ENCODE measurements at regions not wholly inside any gene's neighbourhood (a gene's known extent, or its start where the extent isn't known, plus 50 kb on each side); places are given as distances from the start of the nearest gene placed in this dataset.
A peak's percentile ranks its signal among the peaks of the same experiment; 100 is the strongest.

DNA sequence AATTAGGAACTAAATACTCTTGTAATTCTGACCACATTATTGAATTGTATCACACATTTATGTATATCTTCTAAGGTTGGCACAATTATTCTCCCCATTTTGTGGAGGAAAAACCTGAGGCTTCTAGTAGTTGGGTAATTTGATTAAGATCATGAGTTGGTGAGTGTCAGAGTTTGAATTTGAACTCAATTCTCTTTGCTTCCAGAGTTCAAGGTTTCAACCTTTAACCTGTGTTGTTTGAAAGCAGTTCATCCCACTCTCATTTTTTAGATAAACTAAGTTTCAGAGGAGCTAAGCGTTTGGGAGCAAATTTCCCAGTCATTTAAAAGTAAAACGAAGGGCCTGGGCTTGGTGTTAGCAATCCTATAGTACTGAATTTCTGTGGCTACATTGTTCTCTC lies 293.4 kb downstream of the ADGRL2 start:
- no peak for DNase-seq (ENCODE audit: low spot score)
- TF ChIP-seq, protein P1, sequence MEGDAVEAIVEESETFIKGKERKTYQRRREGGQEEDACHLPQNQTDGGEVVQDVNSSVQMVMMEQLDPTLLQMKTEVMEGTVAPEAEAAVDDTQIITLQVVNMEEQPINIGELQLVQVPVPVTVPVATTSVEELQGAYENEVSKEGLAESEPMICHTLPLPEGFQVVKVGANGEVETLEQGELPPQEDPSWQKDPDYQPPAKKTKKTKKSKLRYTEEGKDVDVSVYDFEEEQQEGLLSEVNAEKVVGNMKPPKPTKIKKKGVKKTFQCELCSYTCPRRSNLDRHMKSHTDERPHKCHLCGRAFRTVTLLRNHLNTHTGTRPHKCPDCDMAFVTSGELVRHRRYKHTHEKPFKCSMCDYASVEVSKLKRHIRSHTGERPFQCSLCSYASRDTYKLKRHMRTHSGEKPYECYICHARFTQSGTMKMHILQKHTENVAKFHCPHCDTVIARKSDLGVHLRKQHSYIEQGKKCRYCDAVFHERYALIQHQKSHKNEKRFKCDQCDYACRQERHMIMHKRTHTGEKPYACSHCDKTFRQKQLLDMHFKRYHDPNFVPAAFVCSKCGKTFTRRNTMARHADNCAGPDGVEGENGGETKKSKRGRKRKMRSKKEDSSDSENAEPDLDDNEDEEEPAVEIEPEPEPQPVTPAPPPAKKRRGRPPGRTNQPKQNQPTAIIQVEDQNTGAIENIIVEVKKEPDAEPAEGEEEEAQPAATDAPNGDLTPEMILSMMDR (IDR thresholded peaks at IDR 0.05; ENCODE audit: borderline replicate concordance, control extremely low read depth, extremely low read depth, insufficient read depth, missing control alignments) = no peak
- in situ Hi-C loops (cut with MboI; ENCODE audit: low sequenced_read_pairs, unreplicated experiment) = no loop called here

DNA sequence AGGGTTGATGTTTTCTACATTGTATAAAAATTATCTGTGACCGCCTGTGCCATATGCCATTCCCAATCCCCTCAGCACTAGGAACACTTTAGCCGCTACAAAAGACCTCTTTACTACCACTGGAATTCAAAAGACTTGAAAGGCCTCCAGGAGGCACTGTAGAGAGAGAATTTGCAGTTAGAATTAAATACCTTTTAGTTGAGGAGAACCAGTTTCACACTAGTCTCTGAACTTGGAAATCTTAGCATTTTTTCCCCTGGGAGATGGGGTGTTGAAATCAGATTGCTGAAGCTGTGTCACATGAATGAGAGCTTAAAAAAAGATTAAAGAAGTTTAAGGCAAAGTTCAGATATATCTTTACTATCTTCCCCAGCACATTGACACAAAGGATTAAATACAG lies 291.0 kb downstream of the ADGRL2 start:
- in situ Hi-C loops (cut with MboI; ENCODE audit: low sequenced_read_pairs, unreplicated experiment) = no loop called here
- TF ChIP-seq, protein P1 (IDR thresholded peaks at IDR 0.05; ENCODE audit: borderline replicate concordance, control extremely low read depth, extremely low read depth, insufficient read depth, missing control alignments) = peak; percentile 12
- DNase-seq (ENCODE audit: low spot score) = no peak

DNA sequence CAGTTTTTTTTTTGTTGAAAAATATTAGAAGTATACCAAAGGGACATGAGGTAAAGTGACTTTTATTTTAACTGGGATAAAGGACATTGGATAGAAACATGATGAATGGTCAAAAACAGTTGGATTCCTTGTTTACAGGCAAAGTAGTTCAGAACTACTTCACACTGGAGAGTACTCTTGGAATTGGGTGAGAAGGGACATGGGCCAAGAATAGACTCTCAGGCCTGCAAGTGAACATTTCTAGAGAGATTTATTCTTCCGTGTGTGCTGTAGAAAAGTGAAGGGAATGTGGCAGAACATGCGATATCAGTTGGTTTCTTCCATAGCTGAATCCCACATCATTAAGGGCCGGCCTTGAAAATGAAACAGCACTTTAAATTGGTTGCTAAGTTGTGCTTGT lies 290.5 kb downstream of the ADGRL2 start:
- DNase-seq (ENCODE audit: low spot score) = no peak
- in situ Hi-C loops (cut with MboI; ENCODE audit: low sequenced_read_pairs, unreplicated experiment) = no loop called here
- TF ChIP-seq, protein P1 (IDR thresholded peaks at IDR 0.05; ENCODE audit: borderline replicate concordance, control extremely low read depth, extremely low read depth, insufficient read depth, missing control alignments) = no peak

DNA sequence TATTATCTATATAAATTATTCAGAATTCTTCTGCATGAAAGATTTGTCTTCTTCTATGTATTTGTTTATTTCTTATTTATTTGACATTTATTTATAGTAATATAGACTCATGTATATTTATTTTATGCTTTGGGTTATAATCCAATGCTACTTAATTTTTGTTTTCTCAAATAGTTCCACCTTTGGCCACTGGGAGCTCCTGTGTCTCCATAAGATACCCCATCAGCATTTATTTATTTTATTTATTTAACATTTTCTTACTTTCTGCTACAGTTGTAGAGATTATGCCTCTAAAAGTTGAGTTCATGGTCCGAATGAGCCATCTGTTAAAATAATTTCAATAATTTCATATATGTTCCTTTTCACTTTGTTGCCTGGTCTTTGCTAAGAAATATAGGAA lies 289.4 kb downstream of the ADGRL2 start:
- TF ChIP-seq, protein P1 (IDR thresholded peaks at IDR 0.05; ENCODE audit: borderline replicate concordance, control extremely low read depth, extremely low read depth, insufficient read depth, missing control alignments) = no peak
- no peak for DNase-seq (ENCODE audit: low spot score)
- in situ Hi-C loops (cut with MboI; ENCODE audit: low sequenced_read_pairs, unreplicated experiment) = no loop called here

DNA sequence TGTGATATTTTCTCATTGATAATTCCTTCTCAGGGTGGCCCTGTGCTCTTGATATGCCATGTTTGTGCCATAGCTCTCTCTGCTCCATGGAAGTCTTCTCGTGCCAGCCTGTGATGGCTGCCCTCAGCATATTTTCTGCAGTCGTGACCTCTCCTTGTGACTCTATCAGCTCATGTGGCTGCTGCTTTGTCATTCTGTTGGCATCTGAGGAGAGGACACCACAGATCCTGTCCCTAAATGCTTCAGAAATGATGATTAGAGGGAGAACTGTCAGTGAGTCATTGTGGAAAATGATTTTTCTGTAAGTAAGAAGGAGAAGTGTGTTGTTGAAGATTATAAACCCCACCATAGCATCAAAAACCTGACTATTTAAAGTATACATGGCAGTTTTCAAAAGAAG lies 286.0 kb downstream of the ADGRL2 start:
- TF ChIP-seq, protein P1 (IDR thresholded peaks at IDR 0.05; ENCODE audit: borderline replicate concordance, control extremely low read depth, extremely low read depth, insufficient read depth, missing control alignments) = no peak
- no peak for DNase-seq (ENCODE audit: low spot score)
- in situ Hi-C loops (cut with MboI; ENCODE audit: low sequenced_read_pairs, unreplicated experiment) = no loop called here

DNA sequence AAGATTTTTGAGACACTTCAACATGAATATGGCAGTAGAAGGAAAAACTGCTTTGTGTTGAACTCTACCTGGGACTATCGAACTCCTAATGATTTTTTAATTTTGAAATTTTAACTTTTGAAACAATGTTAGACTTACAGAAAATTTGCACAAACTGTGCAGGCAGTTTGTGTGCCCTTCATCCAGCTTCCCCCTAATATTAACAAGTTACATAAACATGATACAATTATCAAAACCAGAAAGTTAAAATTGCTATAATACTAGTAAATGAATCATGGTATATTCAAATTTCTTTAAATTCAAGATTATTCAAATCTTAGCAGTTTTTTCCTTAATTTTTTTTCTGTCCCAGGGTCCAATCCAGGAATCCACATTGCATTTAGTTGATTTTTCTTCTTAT lies 278.9 kb downstream of the ADGRL2 start:
- TF ChIP-seq, protein P1 (IDR thresholded peaks at IDR 0.05; ENCODE audit: borderline replicate concordance, control extremely low read depth, extremely low read depth, insufficient read depth, missing control alignments) = no peak
- in situ Hi-C loops (cut with MboI; ENCODE audit: low sequenced_read_pairs, unreplicated experiment) = no loop called here
- no peak for DNase-seq (ENCODE audit: low spot score)

DNA sequence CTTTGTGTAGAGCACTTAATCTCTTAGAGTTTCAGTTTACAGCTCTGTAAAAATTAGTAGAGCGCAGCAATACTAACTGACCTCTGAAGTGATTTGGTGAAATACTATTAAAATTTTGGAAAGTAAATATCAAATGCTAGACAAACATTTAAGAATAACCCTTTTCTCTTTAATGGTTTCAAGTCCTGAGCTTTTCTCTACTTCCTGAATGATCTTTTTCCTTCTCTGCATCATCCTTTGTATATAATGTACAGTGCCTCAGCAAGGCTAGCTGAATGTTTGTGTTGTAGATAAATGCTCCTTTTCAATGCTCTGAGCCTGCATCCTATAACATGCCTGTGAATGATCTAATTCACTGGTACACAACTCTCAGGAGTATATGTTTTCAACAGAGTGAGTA lies 272.9 kb downstream of the ADGRL2 start:
- in situ Hi-C loops (cut with MboI; ENCODE audit: low sequenced_read_pairs, unreplicated experiment) = no loop called here
- TF ChIP-seq, protein P1 (IDR thresholded peaks at IDR 0.05; ENCODE audit: borderline replicate concordance, control extremely low read depth, extremely low read depth, insufficient read depth, missing control alignments) = no peak
- no peak for DNase-seq (ENCODE audit: low spot score)
